GM21528 (cell line): ENCODE measurements at regions not wholly inside any gene's neighbourhood (a gene's known extent, or its start where the extent isn't known, plus 50 kb on each side); places are given as distances from the start of the nearest gene placed in this dataset.

Experiments
- ATAC-seq: cut with Tn5 transposase; IDR thresholded peaks from one replicate; pipeline ENCODE4 v1.9.1; 2021; ENCODE audit warnings: mild to moderate bottlenecking, moderate library complexity; ENCODE audit not compliant: unreplicated experiment, low FRiP score

- ATAC-seq: no peak
Measured at GRCh38 chr3:174755833-174756829, 103.0 kb upstream of the NAALADL2 start.

- no peak for ATAC-seq
Measured at GRCh38 chr3:174758943-174759342, 100.2 kb upstream of the NAALADL2 start.

- no peak for ATAC-seq
Measured at GRCh38 chr3:174767406-174767805, 91.7 kb upstream of the NAALADL2 start.

- ATAC-seq: no peak
Measured at GRCh38 chr3:174767853-174768382, 91.2 kb upstream of the NAALADL2 start.

GRCh38 chr3:174769171-174769570 lies 90.0 kb upstream of the NAALADL2 start:
- ATAC-seq: no peak

- ATAC-seq: no peak
Measured at GRCh38 chr3:174775603-174776002, 83.5 kb upstream of the NAALADL2 start.

- ATAC-seq: no peak
Measured at GRCh38 chr3:174776123-174776522, 83.0 kb upstream of the NAALADL2 start.

- ATAC-seq: no peak
Measured at GRCh38 chr3:174776636-174777035, 82.5 kb upstream of the NAALADL2 start.

- ATAC-seq: no peak
Measured at GRCh38 chr3:174777813-174778212, 81.3 kb upstream of the NAALADL2 start.

- no peak for ATAC-seq
Measured at GRCh38 chr3:174783502-174783901, 75.6 kb upstream of the NAALADL2 start.

GRCh38 chr3:174784206-174784934 lies 74.8 kb upstream of the NAALADL2 start:
- no peak for ATAC-seq

GRCh38 chr3:174786825-174787224 lies 72.3 kb upstream of the NAALADL2 start:
- no peak for ATAC-seq

GRCh38 chr3:174791161-174791560 lies 68.0 kb upstream of the NAALADL2 start:
- ATAC-seq: no peak

GRCh38 chr3:174792864-174793263 lies 66.3 kb upstream of the NAALADL2 start:
- ATAC-seq: no peak
